Liver (tissue), 3 donors: ENCODE measurements at regions not wholly inside any gene's neighbourhood (a gene's known extent, or its start where the extent isn't known, plus 50 kb on each side); places are given as distances from the start of the nearest gene placed in this dataset.

Source experiments
- EGR1 ChIP-seq, 2 donors: IDR thresholded peaks; 2 replicates each; pipeline ENCODE4 v1.6.1; 2016 to 2018; ENCODE audit warnings: antibody characterized with exemption in 2 of 2, low read depth in 2 of 2
- GABPA ChIP-seq, 2 donors: IDR thresholded peaks in 1 of 2; conservative IDR thresholded peaks in 1 of 2; 2 replicates each; pipeline ENCODE4 v1.6.1; 2016; ENCODE audit warnings: antibody characterized with exemption in 2 of 2, mild to moderate bottlenecking in 1 of 2, moderate library complexity in 1 of 2
- JUND ChIP-seq, 2 donors: IDR thresholded peaks; 2 replicates each; pipeline ENCODE4 v1.6.1; 2016; ENCODE audit warnings: antibody characterized with exemption in 2 of 2
- RAD21 ChIP-seq, 2 donors: IDR thresholded peaks; 2 replicates each; pipeline ENCODE4 v1.6.1; 2016; ENCODE audit warnings: antibody characterized with exemption in 2 of 2, mild to moderate bottlenecking in 2 of 2
- SP1 ChIP-seq: IDR thresholded peaks from 2 replicates; pipeline ENCODE4 v1.6.1; 2018; ENCODE audit warnings: antibody characterized with exemption, mild to moderate bottlenecking
- TAF1 ChIP-seq: conservative IDR thresholded peaks from 2 replicates; pipeline ENCODE4 v1.6.1; 2016; ENCODE audit warnings: antibody characterized with exemption, mild to moderate bottlenecking
- YY1 ChIP-seq: IDR thresholded peaks from 2 replicates; pipeline ENCODE4 v1.6.1; 2016; ENCODE audit warnings: antibody characterized with exemption, mild to moderate bottlenecking
- TF ChIP-seq, protein P1 (sequence below): fragments of 150-350 bp; IDR thresholded peaks from 2 replicates; pipeline ENCODE4 v1.5.1; 2017; ENCODE audit warnings: improper control_type of control experiment, low read depth, low read length; ENCODE audit not compliant: missing input control
- TF ChIP-seq, protein P2 (sequence below): IDR thresholded peaks from 2 replicates; pipeline ENCODE4 v1.6.1; 2016; ENCODE audit warnings: antibody characterized with exemption
- TF ChIP-seq, protein P3 (sequence below): IDR thresholded peaks from 2 replicates; pipeline ENCODE4 v1.6.1; 2016; ENCODE audit warnings: antibody characterized with exemption
- TF ChIP-seq, protein P4 (sequence below): IDR thresholded peaks from 2 replicates; pipeline ENCODE4 v1.6.1; 2016; ENCODE audit warnings: antibody characterized with exemption
- TF ChIP-seq, protein P5 (sequence below): IDR thresholded peaks from 2 replicates; pipeline ENCODE4 v1.6.1; 2016; ENCODE audit warnings: antibody characterized with exemption, mild to moderate bottlenecking
- donor health status: healthy.
- donor health status: healthy.

DNA sequence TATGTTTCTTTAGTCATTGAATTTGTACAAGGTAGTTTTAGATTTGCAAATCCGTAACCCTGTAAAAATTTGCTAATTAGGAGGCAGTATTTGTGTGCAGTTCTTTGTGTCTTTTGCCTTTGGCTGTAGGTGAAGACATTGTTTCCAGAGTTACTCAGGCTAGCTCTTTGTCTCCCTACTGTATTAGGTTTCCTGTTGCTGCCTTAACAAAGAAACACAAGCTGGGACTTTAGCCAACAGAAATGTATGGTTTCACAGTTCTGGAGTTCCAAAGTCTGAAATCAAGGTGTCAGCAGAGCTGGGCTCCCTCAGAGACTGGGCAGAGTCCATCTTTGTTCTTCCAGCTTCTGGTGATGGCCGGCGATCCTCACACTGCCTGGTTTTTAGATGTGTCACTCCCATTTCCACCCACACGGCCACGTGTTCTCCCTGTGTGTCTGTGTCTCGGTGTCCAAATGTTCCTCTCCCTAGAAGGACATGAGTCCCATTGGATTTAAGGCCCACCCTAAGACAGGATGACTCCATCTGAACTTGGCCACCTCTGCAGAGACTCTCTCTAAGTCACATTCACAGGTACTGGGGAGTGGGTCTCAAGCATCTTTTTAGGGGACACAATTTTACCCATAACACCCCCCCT is 309.7 kb downstream of the GALR1 start:
- TF ChIP-seq, protein P1, sequence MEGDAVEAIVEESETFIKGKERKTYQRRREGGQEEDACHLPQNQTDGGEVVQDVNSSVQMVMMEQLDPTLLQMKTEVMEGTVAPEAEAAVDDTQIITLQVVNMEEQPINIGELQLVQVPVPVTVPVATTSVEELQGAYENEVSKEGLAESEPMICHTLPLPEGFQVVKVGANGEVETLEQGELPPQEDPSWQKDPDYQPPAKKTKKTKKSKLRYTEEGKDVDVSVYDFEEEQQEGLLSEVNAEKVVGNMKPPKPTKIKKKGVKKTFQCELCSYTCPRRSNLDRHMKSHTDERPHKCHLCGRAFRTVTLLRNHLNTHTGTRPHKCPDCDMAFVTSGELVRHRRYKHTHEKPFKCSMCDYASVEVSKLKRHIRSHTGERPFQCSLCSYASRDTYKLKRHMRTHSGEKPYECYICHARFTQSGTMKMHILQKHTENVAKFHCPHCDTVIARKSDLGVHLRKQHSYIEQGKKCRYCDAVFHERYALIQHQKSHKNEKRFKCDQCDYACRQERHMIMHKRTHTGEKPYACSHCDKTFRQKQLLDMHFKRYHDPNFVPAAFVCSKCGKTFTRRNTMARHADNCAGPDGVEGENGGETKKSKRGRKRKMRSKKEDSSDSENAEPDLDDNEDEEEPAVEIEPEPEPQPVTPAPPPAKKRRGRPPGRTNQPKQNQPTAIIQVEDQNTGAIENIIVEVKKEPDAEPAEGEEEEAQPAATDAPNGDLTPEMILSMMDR = no peak
- no peak for TF ChIP-seq EGR1 (IDR thresholded peaks at IDR 0.05; ENCODE audit: low read depth in 2 of 2)
- TF ChIP-seq, protein P2, sequence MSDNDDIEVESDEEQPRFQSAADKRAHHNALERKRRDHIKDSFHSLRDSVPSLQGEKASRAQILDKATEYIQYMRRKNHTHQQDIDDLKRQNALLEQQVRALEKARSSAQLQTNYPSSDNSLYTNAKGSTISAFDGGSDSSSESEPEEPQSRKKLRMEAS = no peak
- TF ChIP-seq SP1 = no peak
- no peak for TF ChIP-seq TAF1
- TF ChIP-seq YY1 = no peak
- no peak for TF ChIP-seq JUND (IDR thresholded peaks at IDR 0.05)
- no peak for TF ChIP-seq GABPA (IDR thresholded peaks at IDR 0.05 in 1 of 2, conservative IDR thresholded peaks at IDR 0.05 in 1 of 2)
- TF ChIP-seq, protein P3, sequence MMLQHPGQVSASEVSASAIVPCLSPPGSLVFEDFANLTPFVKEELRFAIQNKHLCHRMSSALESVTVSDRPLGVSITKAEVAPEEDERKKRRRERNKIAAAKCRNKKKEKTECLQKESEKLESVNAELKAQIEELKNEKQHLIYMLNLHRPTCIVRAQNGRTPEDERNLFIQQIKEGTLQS = no peak
- no peak for TF ChIP-seq RAD21 (IDR thresholded peaks at IDR 0.05)
- TF ChIP-seq, protein P4, sequence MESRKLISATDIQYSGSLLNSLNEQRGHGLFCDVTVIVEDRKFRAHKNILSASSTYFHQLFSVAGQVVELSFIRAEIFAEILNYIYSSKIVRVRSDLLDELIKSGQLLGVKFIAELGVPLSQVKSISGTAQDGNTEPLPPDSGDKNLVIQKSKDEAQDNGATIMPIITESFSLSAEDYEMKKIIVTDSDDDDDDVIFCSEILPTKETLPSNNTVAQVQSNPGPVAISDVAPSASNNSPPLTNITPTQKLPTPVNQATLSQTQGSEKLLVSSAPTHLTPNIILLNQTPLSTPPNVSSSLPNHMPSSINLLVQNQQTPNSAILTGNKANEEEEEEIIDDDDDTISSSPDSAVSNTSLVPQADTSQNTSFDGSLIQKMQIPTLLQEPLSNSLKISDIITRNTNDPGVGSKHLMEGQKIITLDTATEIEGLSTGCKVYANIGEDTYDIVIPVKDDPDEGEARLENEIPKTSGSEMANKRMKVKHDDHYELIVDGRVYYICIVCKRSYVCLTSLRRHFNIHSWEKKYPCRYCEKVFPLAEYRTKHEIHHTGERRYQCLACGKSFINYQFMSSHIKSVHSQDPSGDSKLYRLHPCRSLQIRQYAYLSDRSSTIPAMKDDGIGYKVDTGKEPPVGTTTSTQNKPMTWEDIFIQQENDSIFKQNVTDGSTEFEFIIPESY = no peak
- TF ChIP-seq, protein P5, sequence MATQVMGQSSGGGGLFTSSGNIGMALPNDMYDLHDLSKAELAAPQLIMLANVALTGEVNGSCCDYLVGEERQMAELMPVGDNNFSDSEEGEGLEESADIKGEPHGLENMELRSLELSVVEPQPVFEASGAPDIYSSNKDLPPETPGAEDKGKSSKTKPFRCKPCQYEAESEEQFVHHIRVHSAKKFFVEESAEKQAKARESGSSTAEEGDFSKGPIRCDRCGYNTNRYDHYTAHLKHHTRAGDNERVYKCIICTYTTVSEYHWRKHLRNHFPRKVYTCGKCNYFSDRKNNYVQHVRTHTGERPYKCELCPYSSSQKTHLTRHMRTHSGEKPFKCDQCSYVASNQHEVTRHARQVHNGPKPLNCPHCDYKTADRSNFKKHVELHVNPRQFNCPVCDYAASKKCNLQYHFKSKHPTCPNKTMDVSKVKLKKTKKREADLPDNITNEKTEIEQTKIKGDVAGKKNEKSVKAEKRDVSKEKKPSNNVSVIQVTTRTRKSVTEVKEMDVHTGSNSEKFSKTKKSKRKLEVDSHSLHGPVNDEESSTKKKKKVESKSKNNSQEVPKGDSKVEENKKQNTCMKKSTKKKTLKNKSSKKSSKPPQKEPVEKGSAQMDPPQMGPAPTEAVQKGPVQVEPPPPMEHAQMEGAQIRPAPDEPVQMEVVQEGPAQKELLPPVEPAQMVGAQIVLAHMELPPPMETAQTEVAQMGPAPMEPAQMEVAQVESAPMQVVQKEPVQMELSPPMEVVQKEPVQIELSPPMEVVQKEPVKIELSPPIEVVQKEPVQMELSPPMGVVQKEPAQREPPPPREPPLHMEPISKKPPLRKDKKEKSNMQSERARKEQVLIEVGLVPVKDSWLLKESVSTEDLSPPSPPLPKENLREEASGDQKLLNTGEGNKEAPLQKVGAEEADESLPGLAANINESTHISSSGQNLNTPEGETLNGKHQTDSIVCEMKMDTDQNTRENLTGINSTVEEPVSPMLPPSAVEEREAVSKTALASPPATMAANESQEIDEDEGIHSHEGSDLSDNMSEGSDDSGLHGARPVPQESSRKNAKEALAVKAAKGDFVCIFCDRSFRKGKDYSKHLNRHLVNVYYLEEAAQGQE = no peak
